Caco-2 (cell line): ENCODE measurements at regions not wholly inside any gene's neighbourhood (a gene's known extent, or its start where the extent isn't known, plus 50 kb on each side); places are given as distances from the start of the nearest gene placed in this dataset.
"Not testable (repeated sequence)": the region's sequence is repeated elsewhere in the genome, so short reads cannot be mapped to it uniquely, and the experiment has no call there.

Experiments used
- BruUV-seq: library from RNA; stranded (reverse); fragments of 400-500 nt; replicated peaks from 2 replicates; lab custom pipeline; 2021; lab: Mats Ljungman, UMichigan
- CTCF ChIA-PET: fragments of 300-600 bp; sonication (Branson Sonifier 250); formaldehyde crosslinking; loops from one replicate; lab custom pipeline; 2022; ENCODE audit warnings: antibody characterized with exemption; lab: Charles Lee
- POLR2A ChIA-PET: fragments of 300-600 bp; sonication (Branson Sonifier 250); formaldehyde crosslinking; loops from one replicate; lab custom pipeline; 2022; ENCODE audit warnings: antibody characterized with exemption; lab: Charles Lee
- DNase-seq, 2 experiments: peaks; one replicate each; pipeline versions ENCODE4 v3.0.0 to v3.0.0-alpha.2; 2020 to 2022
- H3K27me3 ChIP-seq: replicated peaks from 2 replicates; pipeline ENCODE4 v1.6.0; 2011; ENCODE audit warnings: low read length; ENCODE audit not compliant: control insufficient read depth, insufficient read depth
- H3K36me3 ChIP-seq: 2 replicates; pipeline ENCODE4 v1.5.1; 2011; ENCODE audit warnings: low read length; ENCODE audit not compliant: control insufficient read depth, insufficient read depth
- H3K4me1 ChIP-seq: fragments of 250-450 bp; sonication (Bioruptor Pico); 2 replicates; pipeline ENCODE4 v1.5.1; 2020; ENCODE audit warnings: mild to moderate bottlenecking
- H3K4me3 ChIP-seq: 2 replicates; pipeline ENCODE4 v1.5.1; 2011; ENCODE audit warnings: low read depth, mild to moderate bottlenecking, control low read depth, low read length
- H3K9me3 ChIP-seq: fragments of 250-450 bp; sonication (Bioruptor Pico); 2 replicates; pipeline ENCODE4 v1.5.1; 2020; ENCODE audit warnings: mild to moderate bottlenecking, moderate library complexity
- H3K27ac Mint-ChIP-seq: one replicate; pipeline ENCODE4 v1.8.0; 2022; ENCODE audit warnings: mixed read lengths; ENCODE audit not compliant: unreplicated experiment
- H3K27me3 Mint-ChIP-seq: one replicate; pipeline ENCODE4 v1.8.0; 2022; ENCODE audit warnings: mixed read lengths; ENCODE audit not compliant: insufficient read depth, unreplicated experiment
- H3K36me3 Mint-ChIP-seq: one replicate; pipeline ENCODE4 v1.8.0; 2022; ENCODE audit warnings: mild to moderate bottlenecking, mixed read lengths; ENCODE audit not compliant: insufficient read depth, unreplicated experiment
- H3K4me1 Mint-ChIP-seq: one replicate; pipeline ENCODE4 v1.8.0; 2022; ENCODE audit warnings: low read depth, mixed read lengths; ENCODE audit not compliant: unreplicated experiment
- H3K4me3 Mint-ChIP-seq: one replicate; pipeline ENCODE4 v1.8.0; 2022; ENCODE audit warnings: mild to moderate bottlenecking, moderate library complexity, mixed read lengths; ENCODE audit not compliant: unreplicated experiment
- H3K9me3 Mint-ChIP-seq: one replicate; pipeline ENCODE4 v1.8.0; 2022; ENCODE audit warnings: mixed read lengths; ENCODE audit not compliant: unreplicated experiment
- CTCF ChIP-seq, 2 experiments: fragments of 200-600 bp in 1 of 2; IDR thresholded peaks; 1 replicate in 1 of 2; 2 replicates in 1 of 2; pipeline versions ENCODE4 v1.5.1 to v1.8.0; 2011 to 2022; ENCODE audit warnings: antibody characterized with exemption in 1 of 2, control low read depth in 1 of 2, inconsistent platforms in 1 of 2, low read depth in 1 of 2, low read length in 1 of 2, mild to moderate bottlenecking in 1 of 2, moderate library complexity in 1 of 2; ENCODE audit not compliant: insufficient read depth in 1 of 2, severe bottlenecking in 1 of 2, unreplicated experiment in 1 of 2
- intact Hi-C: fragments of 100-400 bp; cut with micrococcal nuclease; formaldehyde crosslinking; loops from one replicate; pipeline ENCODE4 v1.10.0; 2022; ENCODE audit not compliant: unreplicated experiment

GRCh38 chr13:50744116-50744660 is 99.3 kb downstream of the DLEU7 start:
- no TSS peak for BruUV-seq
- ChIA-PET CTCF (no interaction called here), POLR2A (no interaction called here)
- Histone ChIP-seq H3K36me3 (no peaks in the 10 kb centered on the region), H3K9me3 (no peaks in the 10 kb centered on the region), H3K4me3 (no peak overlapping the region), H3K27me3 (no peaks in the 10 kb centered on the region), H3K4me1 (no peaks in the 10 kb centered on the region)
- no peak for DNase-seq
- peaks cover 1% of the 10 kb centered on the region for H3K4me1 Mint-ChIP-seq
- H3K4me3 Mint-ChIP-seq = no peak overlapping the region
- intact Hi-C loops = no loop called here
- H3K27me3 Mint-ChIP-seq = no peaks in the 10 kb centered on the region
- no peak for TF ChIP-seq CTCF (IDR thresholded peaks at IDR 0.05; ENCODE audit: insufficient read depth in 1 of 2, low read depth in 1 of 2, low read length in 1 of 2, severe bottlenecking in 1 of 2, unreplicated experiment in 1 of 2)
- no peak overlapping the region for H3K27ac Mint-ChIP-seq
- H3K36me3 Mint-ChIP-seq = no peaks in the 10 kb centered on the region
- peaks cover 5% of the 10 kb centered on the region for H3K9me3 Mint-ChIP-seq

- H3K27me3 Mint-ChIP-seq = no peaks in the 10 kb centered on the region
- no peak for DNase-seq
- Histone ChIP-seq H3K27me3 (no peaks in the 10 kb centered on the region), H3K4me3 (no peak overlapping the region), H3K4me1 (no peaks in the 10 kb centered on the region), H3K36me3 (no peaks in the 10 kb centered on the region), H3K9me3 (0 out of 2 replicates have a peak, but pooled peaks cover 5% of the 10 kb centered on the region)
- no peak for TF ChIP-seq CTCF (IDR thresholded peaks at IDR 0.05; ENCODE audit: insufficient read depth in 1 of 2, low read depth in 1 of 2, low read length in 1 of 2, severe bottlenecking in 1 of 2, unreplicated experiment in 1 of 2)
- H3K4me3 Mint-ChIP-seq = no peak overlapping the region
- POLR2A ChIA-PET = no interaction called here
- BruUV-seq = no TSS peak
- CTCF ChIA-PET = no interaction called here
- H3K36me3 Mint-ChIP-seq = no peaks in the 10 kb centered on the region
- intact Hi-C loops = no loop called here
- no peak overlapping the region for H3K27ac Mint-ChIP-seq
- no peaks in the 10 kb centered on the region for H3K4me1 Mint-ChIP-seq
- H3K9me3 Mint-ChIP-seq = no peaks in the 10 kb centered on the region
Observed at GRCh38 chr13:50745542-50746115, 97.9 kb downstream of the DLEU7 start.

- H3K4me1 ChIP-seq = no peaks in the 10 kb centered on the region
- intact Hi-C loops = no loop called here
- no TSS peak for BruUV-seq
- Mint-ChIP-seq H3K27me3 (no peaks in the 10 kb centered on the region), H3K4me3 (no peak overlapping the region), H3K9me3 (no peaks in the 10 kb centered on the region), H3K27ac (no peak overlapping the region), H3K4me1 (no peaks in the 10 kb centered on the region), H3K36me3 (no peaks in the 10 kb centered on the region)
- TF ChIP-seq CTCF (IDR thresholded peaks at IDR 0.05; ENCODE audit: insufficient read depth in 1 of 2, low read depth in 1 of 2, low read length in 1 of 2, severe bottlenecking in 1 of 2, unreplicated experiment in 1 of 2) = no peak
- ChIA-PET CTCF (no interaction called here), POLR2A (no interaction called here)
- no peak overlapping the region for H3K4me3 ChIP-seq
- 0 out of 2 replicates have a peak, but pooled peaks cover 9% of the 10 kb centered on the region for H3K9me3 ChIP-seq
- no peaks in the 10 kb centered on the region for H3K36me3 ChIP-seq
- no peak for DNase-seq
- H3K27me3 ChIP-seq = no peaks in the 10 kb centered on the region
Observed at GRCh38 chr13:50747737-50748350, 95.6 kb downstream of the DLEU7 start.

- peaks cover 22% of the 10 kb centered on the region for H3K9me3 Mint-ChIP-seq
- BruUV-seq, H3K4me1 ChIP-seq, intact Hi-C loops, POLR2A ChIA-PET, H3K27me3 Mint-ChIP-seq, H3K4me3 Mint-ChIP-seq, CTCF ChIA-PET, H3K27me3 ChIP-seq, H3K36me3 Mint-ChIP-seq, H3K4me1 Mint-ChIP-seq, H3K36me3 ChIP-seq, DNase-seq, H3K4me3 ChIP-seq, H3K27ac Mint-ChIP-seq: not testable (repeated sequence)
- peaks cover 11% of the 10 kb centered on the region; the same call in 1 of the 2 replicates for H3K9me3 ChIP-seq
Observed at GRCh38 chr13:50753221-50753620, 90.3 kb downstream of the DLEU7 start.
